Left kidney (tissue), 1 donor: ENCODE measurements at regions not wholly inside any gene's neighbourhood (a gene's known extent, or its start where the extent isn't known, plus 50 kb on each side); places are given as distances from the start of the nearest gene placed in this dataset.
"Not testable (repeated sequence)": the region's sequence is repeated elsewhere in the genome, so short reads cannot be mapped to it uniquely, and the experiment has no call there.

Experiments
- DNase-seq: peaks from one replicate; pipeline ENCODE4 v3.0.0-alpha.2; 2013

GRCh38 chr1:218874801-218875400 is 298.8 kb upstream of the LYPLAL1 start:
- DNase-seq = no peak

- no peak for DNase-seq
Observed at GRCh38 chr1:218878369-218878768, 295.3 kb upstream of the LYPLAL1 start.

- DNase-seq = no peak
Observed at GRCh38 chr1:218880484-218881060, 293.1 kb upstream of the LYPLAL1 start.

GRCh38 chr1:218882454-218882853 is 291.2 kb upstream of the LYPLAL1 start:
- no peak for DNase-seq

GRCh38 chr1:218886101-218886871 is 287.4 kb upstream of the LYPLAL1 start:
- DNase-seq = no peak

GRCh38 chr1:218887141-218887925 is 286.3 kb upstream of the LYPLAL1 start:
- no peak for DNase-seq

- DNase-seq = no peak
Observed at GRCh38 chr1:218890451-218890850, 283.2 kb upstream of the LYPLAL1 start.

GRCh38 chr1:218891577-218891976 is 282.1 kb upstream of the LYPLAL1 start:
- DNase-seq = no peak

GRCh38 chr1:218895064-218895587 is 278.6 kb upstream of the LYPLAL1 start:
- DNase-seq = no peak

- DNase-seq = no peak
Observed at GRCh38 chr1:218896202-218896601, 277.5 kb upstream of the LYPLAL1 start.

- DNase-seq = no peak
Observed at GRCh38 chr1:218898921-218899320, 274.8 kb upstream of the LYPLAL1 start.

- no peak for DNase-seq
Observed at GRCh38 chr1:218900615-218901014, 273.1 kb upstream of the LYPLAL1 start.

GRCh38 chr1:218904416-218904815 is 269.3 kb upstream of the LYPLAL1 start:
- DNase-seq = no peak

- DNase-seq = no peak
Observed at GRCh38 chr1:218916720-218917119, 257.0 kb upstream of the LYPLAL1 start.

- DNase-seq = no peak
Observed at GRCh38 chr1:218917656-218918055, 256.0 kb upstream of the LYPLAL1 start.

GRCh38 chr1:218925777-218926176 is 247.9 kb upstream of the LYPLAL1 start:
- DNase-seq = no peak

GRCh38 chr1:218926631-218927030 is 247.0 kb upstream of the LYPLAL1 start:
- DNase-seq = no peak

GRCh38 chr1:218930000-218930399 is 243.7 kb upstream of the LYPLAL1 start:
- no peak for DNase-seq

- DNase-seq = no peak
Observed at GRCh38 chr1:218930472-218931241, 243.0 kb upstream of the LYPLAL1 start.

- no peak for DNase-seq
Observed at GRCh38 chr1:218931324-218931723, 242.4 kb upstream of the LYPLAL1 start.

GRCh38 chr1:218933513-218933912 is 240.2 kb upstream of the LYPLAL1 start:
- no peak for DNase-seq

- not testable (repeated sequence) for DNase-seq
Observed at GRCh38 chr1:218935408-218935807, 238.3 kb upstream of the LYPLAL1 start.
